ENCODE measurements at regions not wholly inside any gene's neighbourhood (a gene's known extent, or its start where the extent isn't known, plus 50 kb on each side); places are given as distances from the start of the nearest gene placed in this dataset.

DNA sequence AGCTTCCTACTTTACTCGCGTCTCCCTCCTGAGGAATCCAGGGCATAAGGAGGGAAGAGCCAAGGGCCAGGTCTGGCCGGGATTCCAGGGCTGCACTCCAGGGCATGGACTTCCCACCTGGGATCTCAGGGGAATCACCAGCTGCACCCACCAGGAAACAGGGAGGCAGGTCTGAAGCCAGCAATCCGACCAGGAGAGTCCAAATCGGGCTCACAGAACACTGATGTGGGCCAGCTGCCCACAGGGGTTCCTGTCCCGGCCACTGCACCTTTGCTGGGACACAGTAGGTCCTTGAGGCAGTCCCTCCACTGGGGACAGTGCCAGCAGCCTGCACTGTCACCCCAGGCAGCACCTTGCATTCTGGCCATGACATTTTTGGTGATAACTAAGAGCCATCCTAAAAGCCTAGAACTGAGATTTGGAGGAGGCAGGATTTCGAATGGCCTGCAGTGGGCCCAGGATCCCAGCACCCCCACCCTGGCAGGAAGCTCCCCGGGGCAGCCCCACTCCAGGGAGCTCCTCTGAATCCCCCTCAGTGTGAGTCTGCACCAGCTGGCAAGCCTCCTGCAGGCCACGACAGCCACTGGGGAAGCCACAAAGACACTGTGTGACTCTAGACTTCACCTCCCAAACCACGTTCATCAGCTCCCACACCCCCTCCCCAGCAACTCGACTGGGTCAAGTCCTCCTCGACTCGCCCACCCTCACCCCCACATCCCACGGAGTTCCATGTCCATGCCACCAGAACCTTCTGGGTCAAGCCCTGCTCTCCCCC is 71.5 kb upstream of the PPP2R2D start:
- TF ChIP-seq, protein P1, sequence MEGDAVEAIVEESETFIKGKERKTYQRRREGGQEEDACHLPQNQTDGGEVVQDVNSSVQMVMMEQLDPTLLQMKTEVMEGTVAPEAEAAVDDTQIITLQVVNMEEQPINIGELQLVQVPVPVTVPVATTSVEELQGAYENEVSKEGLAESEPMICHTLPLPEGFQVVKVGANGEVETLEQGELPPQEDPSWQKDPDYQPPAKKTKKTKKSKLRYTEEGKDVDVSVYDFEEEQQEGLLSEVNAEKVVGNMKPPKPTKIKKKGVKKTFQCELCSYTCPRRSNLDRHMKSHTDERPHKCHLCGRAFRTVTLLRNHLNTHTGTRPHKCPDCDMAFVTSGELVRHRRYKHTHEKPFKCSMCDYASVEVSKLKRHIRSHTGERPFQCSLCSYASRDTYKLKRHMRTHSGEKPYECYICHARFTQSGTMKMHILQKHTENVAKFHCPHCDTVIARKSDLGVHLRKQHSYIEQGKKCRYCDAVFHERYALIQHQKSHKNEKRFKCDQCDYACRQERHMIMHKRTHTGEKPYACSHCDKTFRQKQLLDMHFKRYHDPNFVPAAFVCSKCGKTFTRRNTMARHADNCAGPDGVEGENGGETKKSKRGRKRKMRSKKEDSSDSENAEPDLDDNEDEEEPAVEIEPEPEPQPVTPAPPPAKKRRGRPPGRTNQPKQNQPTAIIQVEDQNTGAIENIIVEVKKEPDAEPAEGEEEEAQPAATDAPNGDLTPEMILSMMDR (conservative IDR thresholded peaks at IDR 0.05), result no peak
- H3K27ac ChIP-seq, result no peak overlapping the region

DNA sequence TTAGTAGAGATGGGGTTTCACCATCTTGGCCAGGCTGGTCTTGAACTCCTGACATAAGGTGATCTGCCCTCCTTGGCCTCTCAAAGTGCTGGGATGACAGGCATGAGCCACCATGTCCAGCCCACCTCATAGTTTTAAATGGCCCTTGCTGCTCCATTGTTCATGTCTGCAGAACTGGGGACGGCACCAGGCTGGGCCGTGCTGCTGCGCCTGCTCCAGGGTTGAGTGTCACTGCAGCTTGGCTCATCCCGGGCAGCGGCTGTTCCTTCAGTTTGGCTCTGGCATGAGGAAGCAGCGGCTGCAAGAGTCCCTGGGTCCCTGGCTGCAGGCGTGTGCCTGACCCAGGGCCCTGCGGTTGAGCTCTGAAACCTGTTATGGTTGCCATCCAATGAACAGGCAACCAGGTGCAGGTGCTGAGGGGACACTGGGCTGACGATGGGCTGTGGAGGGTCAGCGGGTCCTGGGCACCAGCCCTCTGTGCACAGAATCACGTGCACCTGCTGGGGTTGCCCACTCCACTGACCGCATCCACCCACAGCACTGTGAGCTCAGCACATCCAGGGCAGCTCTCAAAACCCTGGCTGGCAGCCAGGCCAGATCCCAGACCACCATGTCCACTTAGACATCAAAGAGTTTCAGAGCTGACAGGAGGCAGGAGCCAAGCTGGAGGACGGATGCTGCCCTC is 70.2 kb upstream of the PPP2R2D start:
- H3K27ac ChIP-seq, result no peak overlapping the region
- TF ChIP-seq, protein P1 (conservative IDR thresholded peaks at IDR 0.05), result no peak

DNA sequence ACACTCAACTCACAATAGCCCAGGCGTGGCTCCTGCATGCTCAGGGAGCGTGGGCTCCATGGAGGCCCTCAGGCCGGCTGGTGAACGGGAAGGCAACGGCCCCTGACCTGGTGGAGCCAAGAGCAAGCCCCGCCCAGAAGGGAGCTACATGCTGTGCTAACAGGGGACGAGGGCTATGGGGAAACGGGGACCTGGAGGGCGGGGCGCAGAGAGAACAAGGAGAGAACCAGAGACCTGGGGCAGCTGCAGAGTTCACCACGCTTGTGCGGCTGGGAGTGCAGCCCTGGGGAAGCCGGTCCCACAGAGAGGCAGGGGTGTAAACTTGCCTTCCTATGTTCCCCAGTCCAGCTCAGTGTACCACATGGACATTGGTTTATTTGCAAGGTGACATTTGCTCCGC is 69.2 kb upstream of the PPP2R2D start:
- TF ChIP-seq, protein P1 (conservative IDR thresholded peaks at IDR 0.05), result no peak

DNA sequence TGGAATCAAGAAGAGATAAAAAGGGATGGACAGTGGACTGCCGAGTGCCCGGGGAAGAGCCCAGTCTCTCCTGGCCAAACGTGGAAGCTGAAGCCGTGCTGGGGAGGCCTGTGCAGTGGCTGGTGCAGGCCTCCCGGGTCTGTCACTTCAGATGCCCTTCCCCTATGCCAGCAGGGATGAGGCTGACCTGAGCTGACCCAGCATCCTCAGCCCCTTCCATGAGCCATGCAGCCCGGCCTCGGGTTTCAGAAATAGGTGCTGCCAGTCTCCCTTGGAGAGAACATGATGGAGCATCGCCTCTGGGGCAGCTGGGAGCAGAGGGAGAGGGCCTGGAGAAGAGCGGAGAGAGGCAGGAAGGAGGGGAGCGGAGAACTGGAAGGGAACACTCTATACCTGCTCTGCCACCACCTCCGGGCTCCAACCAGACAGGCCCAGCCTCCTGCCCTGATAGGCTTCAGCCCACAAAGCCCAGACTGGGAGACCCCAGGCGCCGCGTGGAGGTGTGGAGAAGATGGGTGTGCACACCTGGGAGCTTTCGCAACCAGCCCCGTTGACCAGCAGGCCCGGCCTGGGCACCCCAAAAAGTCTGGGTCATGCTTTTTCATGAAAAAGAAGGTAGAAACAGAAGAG is 68.6 kb upstream of the PPP2R2D start:
- H3K27ac ChIP-seq, result no peak overlapping the region
- TF ChIP-seq, protein P1 (conservative IDR thresholded peaks at IDR 0.05), result no peak

More for the DNA sequence above, 69.2 kb upstream of the PPP2R2D start:
- no peak overlapping the region for H3K27ac ChIP-seq

DNA sequence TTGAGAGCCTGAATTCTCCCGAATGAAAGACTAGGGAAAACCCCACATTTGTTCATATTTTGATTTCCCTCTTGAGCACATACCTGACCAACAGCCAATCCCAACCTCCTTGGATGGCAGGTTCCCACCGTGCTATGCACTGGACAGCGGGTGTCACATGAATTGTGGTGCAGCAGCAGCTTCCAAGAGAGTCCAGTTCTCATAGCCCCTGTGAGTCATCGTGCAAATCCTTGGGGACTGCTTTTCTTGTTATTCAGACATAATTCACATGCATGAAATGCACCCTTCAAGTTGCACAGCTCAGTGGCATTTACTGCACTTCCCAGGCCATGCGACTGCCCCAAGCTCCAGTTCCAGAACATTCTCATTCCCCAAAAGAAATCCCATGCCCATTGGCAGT is 67.8 kb upstream of the PPP2R2D start:
- TF ChIP-seq, protein P1 (conservative IDR thresholded peaks at IDR 0.05), result no peak
- no peak overlapping the region for H3K27ac ChIP-seq

DNA sequence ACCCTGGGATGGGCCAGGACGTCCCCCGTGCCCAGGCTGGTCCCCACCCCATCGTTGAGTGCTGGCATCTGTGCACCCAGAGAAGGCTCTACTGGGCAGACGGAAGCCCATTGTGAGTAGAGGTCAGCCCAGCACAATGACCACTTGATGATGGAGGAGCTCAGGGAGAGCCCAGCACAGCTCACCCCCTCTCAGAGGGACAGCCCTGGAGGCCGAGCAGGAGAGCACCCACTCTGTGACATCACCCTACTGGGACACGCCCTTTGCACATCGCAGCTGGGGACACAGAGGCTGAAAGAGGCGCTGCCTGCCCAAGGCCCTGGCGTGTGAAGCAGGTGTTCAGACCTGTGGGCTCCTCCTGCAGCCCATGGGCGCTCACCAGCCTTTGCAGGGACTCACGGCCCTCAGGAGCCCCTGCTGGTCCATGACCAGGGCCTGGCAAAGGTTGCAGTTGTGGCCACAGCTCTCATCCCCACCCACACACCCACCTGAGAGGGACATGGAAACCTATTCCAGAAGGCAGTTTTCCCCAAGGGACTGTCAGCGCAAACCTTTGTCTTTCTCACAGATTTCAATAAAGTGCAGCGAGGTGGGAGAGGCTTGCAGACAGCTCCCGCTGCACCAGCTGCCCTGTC is 67.2 kb upstream of the PPP2R2D start:
- no peak overlapping the region for H3K27ac ChIP-seq
- TF ChIP-seq, protein P1 (conservative IDR thresholded peaks at IDR 0.05), result no peak

Data from VCaP (cell line).